Activated CD8-positive, alpha-beta T cell treated with anti-CD3 and anti-CD28 coated beads for 36 hours (primary cell): ENCODE measurements at regions not wholly inside any gene's neighbourhood (a gene's known extent, or its start where the extent isn't known, plus 50 kb on each side); places are given as distances from the start of the nearest gene placed in this dataset.

ENCODE experiments used
- ATAC-seq: fragments of 200-7000 bp; cut with Tn5 transposase; one replicate; pipeline ENCODE4 v1.10.0; 2021; ENCODE audit warnings: mild to moderate bottlenecking, moderate library complexity
- CTCF ChIA-PET: fragments of 350-600 bp; sonication (Branson Sonifier 250); formaldehyde crosslinking; loops from one replicate; lab custom pipeline; 2021; ENCODE audit warnings: antibody characterized with exemption; lab: Charles Lee
- POLR2A ChIA-PET: fragments of 350-600 bp; sonication (Branson Sonifier 250); formaldehyde crosslinking; loops from one replicate; lab custom pipeline; 2021; ENCODE audit warnings: antibody characterized with exemption; lab: Charles Lee
- DNase-seq: peaks from one replicate; pipeline ENCODE4 v3.0.0-alpha.2; 2020
- H3K27ac Mint-ChIP-seq: one replicate; pipeline ENCODE4 v1.8.0; 2021; ENCODE audit warnings: mild to moderate bottlenecking, mixed read lengths
- H3K27me3 Mint-ChIP-seq: one replicate; pipeline ENCODE4 v1.8.0; 2021; ENCODE audit warnings: mixed read lengths
- H3K36me3 Mint-ChIP-seq: one replicate; pipeline ENCODE4 v1.8.0; 2021; ENCODE audit warnings: low read depth, mixed read lengths
- H3K4me1 Mint-ChIP-seq: one replicate; pipeline ENCODE4 v1.8.0; 2021; ENCODE audit warnings: low read depth, mixed read lengths
- H3K4me3 Mint-ChIP-seq: one replicate; pipeline ENCODE4 v1.8.0; 2021; ENCODE audit warnings: mild to moderate bottlenecking, moderate library complexity, mixed read lengths
- H3K9me3 Mint-ChIP-seq: one replicate; pipeline ENCODE4 v1.8.0; 2021; ENCODE audit warnings: mixed read lengths
- CTCF ChIP-seq: fragments of 200-600 bp; IDR thresholded peaks from one replicate; pipeline ENCODE4 v1.8.0; 2022; ENCODE audit warnings: antibody characterized with exemption, mild to moderate bottlenecking
- intact Hi-C: fragments of 100-400 bp; cut with micrococcal nuclease; formaldehyde crosslinking; loops from one replicate; pipeline ENCODE4 v1.10.0; 2022

- ChIA-PET CTCF (interaction anchor here (0.9 to 5.0 kb wide), 6 partner anchors 10 to 102 kb away, joined by 3 to 35 read pairs (median 8); no protein-coding TSS in a partner anchor), POLR2A (interaction anchor here (1.6 to 6.6 kb wide), 3 partner anchors 9 to 98 kb away, joined by 5 to 44 read pairs (median 12); partner anchors contain the start of gene SERTAD2)
- DNase-seq: no peak
- no peak for TF ChIP-seq CTCF
- Mint-ChIP-seq H3K9me3 (no peaks in the 10 kb centered on the region), H3K36me3 (peaks cover 3% of the 10 kb centered on the region), H3K4me3 (peak overlapping the region; percentile 93), H3K27me3 (no peaks in the 10 kb centered on the region), H3K4me1 (peaks cover 35% of the 10 kb centered on the region), H3K27ac (peak overlapping the region; percentile 97)
- no peak for ATAC-seq
- intact Hi-C loops: no loop called here
Observed at GRCh38 chr2:64748147-64748546, 94.4 kb upstream of the SERTAD2 start.

- ChIA-PET CTCF (interaction anchor here (0.9 to 5.0 kb wide), 8 partner anchors 11 to 116 kb away, joined by 3 to 35 read pairs (median 6); no protein-coding TSS in a partner anchor), POLR2A (interaction anchor here (0.7 to 6.6 kb wide), 6 partner anchors 10 to 105 kb away, joined by 3 to 44 read pairs (median 5); partner anchors contain the start of gene SERTAD2)
- DNase-seq (peak; percentile 74), ATAC-seq (peak; percentile 5)
- intact Hi-C loops: no loop called here
- peaks cover 3% of the 10 kb centered on the region for H3K36me3 Mint-ChIP-seq
- TF ChIP-seq CTCF: no peak
- peaks cover 35% of the 10 kb centered on the region for H3K4me1 Mint-ChIP-seq
- peak overlapping the region; percentile 93 for H3K4me3 Mint-ChIP-seq
- peak overlapping the region; percentile 97 for H3K27ac Mint-ChIP-seq
- no peaks in the 10 kb centered on the region for H3K9me3 Mint-ChIP-seq
- H3K27me3 Mint-ChIP-seq: no peaks in the 10 kb centered on the region
Observed at GRCh38 chr2:64748561-64748960, 94.8 kb upstream of the SERTAD2 start.

GRCh38 chr2:64749446-64749845, 95.7 kb upstream of the SERTAD2 start:
- Mint-ChIP-seq H3K9me3 (no peaks in the 10 kb centered on the region), H3K27me3 (no peaks in the 10 kb centered on the region), H3K27ac (peak overlapping the region; percentile 97), H3K4me1 (peaks cover 33% of the 10 kb centered on the region), H3K4me3 (peak overlapping the region; percentile 93), H3K36me3 (peaks cover 3% of the 10 kb centered on the region)
- DNase-seq (no peak), ATAC-seq (no peak)
- POLR2A ChIA-PET: interaction anchor here (0.7 to 6.6 kb wide), 7 partner anchors 11 to 105 kb away, joined by 3 to 44 read pairs (median 5); partner anchors contain the start of gene SERTAD2
- CTCF ChIA-PET: interaction anchor here (0.6 to 5.0 kb wide), 10 partner anchors 11 to 115 kb away, joined by 3 to 35 read pairs (median 4); no protein-coding TSS in a partner anchor
- intact Hi-C loops: no loop called here
- TF ChIP-seq CTCF: no peak

- ChIA-PET POLR2A (interaction anchor here (0.9 to 6.6 kb wide), 8 partner anchors 15 to 226 kb away, joined by 4 to 44 read pairs (median 6); partner anchors contain the start of genes AFTPH and SERTAD2), CTCF (interaction anchor here (0.7 to 5.0 kb wide), 24 partner anchors 8 to 114 kb away, joined by 3 to 35 read pairs (median 4); partner anchors contain the start of gene SERTAD2)
- H3K27ac Mint-ChIP-seq: peak overlapping the region; percentile 97
- peaks cover 33% of the 10 kb centered on the region for H3K4me1 Mint-ChIP-seq
- DNase-seq (peak; percentile 57), ATAC-seq (no peak)
- peak overlapping the region; percentile 93 for H3K4me3 Mint-ChIP-seq
- H3K9me3 Mint-ChIP-seq: no peaks in the 10 kb centered on the region
- H3K36me3 Mint-ChIP-seq: peaks cover 3% of the 10 kb centered on the region
- intact Hi-C loops: loop anchor here (5.0 kb wide), 2 partner anchors 82 to 98 kb away; partner anchors contain the start of gene SERTAD2
- no peaks in the 10 kb centered on the region for H3K27me3 Mint-ChIP-seq
- TF ChIP-seq CTCF: peak; percentile 24
Observed at GRCh38 chr2:64750001-64750816, 96.5 kb upstream of the SERTAD2 start.
